Pancreas (tissue), 10 donors: ENCODE measurements at regions not wholly inside any gene's neighbourhood (a gene's known extent, or its start where the extent isn't known, plus 50 kb on each side); places are given as distances from the start of the nearest gene placed in this dataset.

ENCODE experiments used
- ATAC-seq, 4 donors: fragments of 200-7000 bp; cut with Tn5 transposase; one replicate each; pipeline versions ENCODE4 v1.8.0 to v1.9.1; 2020; ENCODE audit warnings: mild to moderate bottlenecking in 4 of 4, moderate library complexity in 4 of 4
- DNase-seq, 6 donors: peaks; one replicate each; pipeline ENCODE4 v3.0.0-alpha.2; 2020
- FAIRE-seq: peaks from 2 replicates; lab custom pipeline; 2012; peaks lifted over from hg19 to GRCh38; lab: Jason Lieb, UNC
- H3K27ac ChIP-seq, 4 donors: fragments of 200-600 bp; sonication (generic); 1 replicate in 3 of 4; 2 replicates in 1 of 4; pipeline versions ENCODE4 v1.5.0 to v1.8.0; 2020
- H3K27me3 ChIP-seq, 4 donors: fragments of 200-600 bp; one replicate each; pipeline ENCODE4 v1.8.0; 2021
- H3K36me3 ChIP-seq, 3 donors: fragments of 200-600 bp; sonication (generic) in 1 of 3; one replicate each; pipeline versions ENCODE4 v1.5.0 to v1.8.0; 2020 to 2021
- H3K4me1 ChIP-seq, 3 donors: fragments of 200-600 bp; one replicate each; pipeline ENCODE4 v1.8.0; 2021
- H3K4me3 ChIP-seq, 4 donors: fragments of 200-600 bp; sonication (generic) in 2 of 4; one replicate each; pipeline versions ENCODE4 v1.5.0 to v1.8.0; 2020 to 2021
- H3K9me3 ChIP-seq, 4 donors: fragments of 200-600 bp; one replicate each; pipeline ENCODE4 v1.8.0; 2021
- CTCF ChIP-seq, 4 donors: fragments of 200-600 bp; sonication (generic) in 3 of 4; IDR thresholded peaks; one replicate each; pipeline versions ENCODE4 v1.5.0 to v1.8.0; 2021; ENCODE audit warnings: antibody characterized with exemption in 4 of 4
- WGBS, 2 donors: extraction: QIAGEN DNeasy Blood & Tissue Kit; methylation state at CpG; one replicate each; pipeline ENCODE4 v1.1.7; 2013; 5-methylcytosine and 5-hydroxymethylcytosine counted together
- intact Hi-C, 3 donors: fragments of 100-400 bp; cut with DNase I; formaldehyde crosslinking; loops; one replicate each; pipeline versions ENCODE4 v1.11.1 to v1.14.2; 2022
- donor health status: healthy with polysubstance abuse.
- donor health status: DM: no; HTN: no; CAD: no; lungs with moderate emphysema.
- donor health status: DM: no; HTN: no; CAD: no.
- donor health status: control.
- donor health status: control.
- donor health status: Bipolar disorder and iron deficiency.
- donor health status: DM: yes; HTN: yes; CAD: no.
- donor health status: DM: no; HTN: no; CAD: no.
- donor health status: DM: no; HTN: no; CAD: no.
- donor health status: DM: yes; HTN: yes; CAD: no.

GRCh38 chr1:96357141-96357765 lies 364.3 kb upstream of the PTBP2 start:
- FAIRE-seq (no peak), DNase-seq (no peak), ATAC-seq (no peak)
- Histone ChIP-seq H3K9me3 (no peaks in the 10 kb centered on the region), H3K36me3 (no peaks in the 10 kb centered on the region), H3K27ac (no peak overlapping the region), H3K27me3 (no peaks in the 10 kb centered on the region), H3K4me1 (no peaks in the 10 kb centered on the region), H3K4me3 (no peak overlapping the region)
- 41 to 54% methylated on average over 2 of the region's 2 CpGs for WGBS, 2 donors
- TF ChIP-seq CTCF (IDR thresholded peaks at IDR 0.05) = no peak
- intact Hi-C loops = no loop called here

GRCh38 chr1:96358057-96358456 lies 363.5 kb upstream of the PTBP2 start:
- ATAC-seq (no peak), FAIRE-seq (no peak), DNase-seq (no peak)
- 60 to 68% methylated on average over 3 of the region's 3 CpGs for WGBS, 2 donors
- H3K27ac ChIP-seq = no peak overlapping the region
- H3K36me3 ChIP-seq = no peaks in the 10 kb centered on the region
- no peak overlapping the region for H3K4me3 ChIP-seq
- intact Hi-C loops = no loop called here
- H3K4me1 ChIP-seq = no peaks in the 10 kb centered on the region
- H3K27me3 ChIP-seq = no peaks in the 10 kb centered on the region
- TF ChIP-seq CTCF (IDR thresholded peaks at IDR 0.05) = no peak
- H3K9me3 ChIP-seq = no peaks in the 10 kb centered on the region

- no peak for TF ChIP-seq CTCF (IDR thresholded peaks at IDR 0.05)
- FAIRE-seq = no peak
These were observed 361.4 kb upstream of the PTBP2 start for GRCh38 chr1:96360036-96360795.

GRCh38 chr1:96361271-96361856 lies 360.2 kb upstream of the PTBP2 start:
- Histone ChIP-seq H3K27me3 (no peaks in the 10 kb centered on the region), H3K27ac (no peak overlapping the region), H3K4me3 (no peak overlapping the region), H3K36me3 (no peaks in the 10 kb centered on the region), H3K9me3 (no peaks in the 10 kb centered on the region), H3K4me1 (no peaks in the 10 kb centered on the region)
- intact Hi-C loops = no loop called here
- WGBS, 2 donors = 52 to 62% methylated on average over 5 of the region's 5 CpGs
- FAIRE-seq = no peak
- ATAC-seq = no peak
- no peak for TF ChIP-seq CTCF (IDR thresholded peaks at IDR 0.05)
- DNase-seq = no peak

More at GRCh38 chr1:96360036-96360795, 361.4 kb upstream of the PTBP2 start:
- Histone ChIP-seq H3K9me3 (no peaks in the 10 kb centered on the region), H3K27ac (no peak overlapping the region), H3K27me3 (no peaks in the 10 kb centered on the region), H3K36me3 (no peaks in the 10 kb centered on the region), H3K4me1 (no peaks in the 10 kb centered on the region), H3K4me3 (no peak overlapping the region)
- no peak for ATAC-seq
- no peak for DNase-seq
- intact Hi-C loops = no loop called here
- 73 to 77% methylated on average over 1 of the region's 1 CpG for WGBS, 2 donors

- no peak for TF ChIP-seq CTCF (IDR thresholded peaks at IDR 0.05)
- DNase-seq (no peak), ATAC-seq (no peak), FAIRE-seq (no peak)
- H3K9me3 ChIP-seq = no peaks in the 10 kb centered on the region
- no peak overlapping the region for H3K4me3 ChIP-seq
- no peaks in the 10 kb centered on the region for H3K4me1 ChIP-seq
- intact Hi-C loops = no loop called here
- no peak overlapping the region for H3K27ac ChIP-seq
- no peaks in the 10 kb centered on the region for H3K36me3 ChIP-seq
- no peaks in the 10 kb centered on the region for H3K27me3 ChIP-seq
These were observed 359.6 kb upstream of the PTBP2 start for GRCh38 chr1:96361961-96362360.
